Activated CD4-positive, alpha-beta T cell treated with anti-CD3 and anti-CD28 coated beads, Interleukin-10, Interleukin-2, amounts not matched to agents 100 ng/mL and 50 ng/mL, durations not matched to agents 16 hours and 8 hours (primary cell): ENCODE measurements at regions not wholly inside any gene's neighbourhood (a gene's known extent, or its start where the extent isn't known, plus 50 kb on each side); places are given as distances from the start of the nearest gene placed in this dataset.
A peak's percentile ranks its signal among the peaks of the same experiment; 100 is the strongest.
"Not testable (repeated sequence)": the region's sequence is repeated elsewhere in the genome, so short reads cannot be mapped to it uniquely, and the experiment has no call there.

Source experiments
- DNase-seq: peaks from one replicate; pipeline ENCODE4 v3.0.0-alpha.2; 2020

- not testable (repeated sequence) for DNase-seq
Measured at GRCh38 chrX:107296184-107296583, 89.8 kb downstream of the DNAAF6 start.

GRCh38 chrX:107298276-107298675 lies 91.9 kb downstream of the DNAAF6 start:
- DNase-seq, result no peak

GRCh38 chrX:107301253-107301652 lies 94.8 kb downstream of the DNAAF6 start:
- DNase-seq, result no peak

- DNase-seq, result no peak
Measured at GRCh38 chrX:107304141-107304540, 97.7 kb downstream of the DNAAF6 start.

- no peak for DNase-seq
Measured at GRCh38 chrX:107323786-107324492, 117.5 kb downstream of the DNAAF6 start.

- peak; percentile 18 for DNase-seq
Measured at GRCh38 chrX:107324493-107325310, 118.3 kb downstream of the DNAAF6 start.

GRCh38 chrX:107325467-107325866 lies 119.1 kb downstream of the DNAAF6 start:
- no peak for DNase-seq

- no peak for DNase-seq
Measured at GRCh38 chrX:107348051-107348450, 101.4 kb upstream of the FRMPD3 start.

- no peak for DNase-seq
Measured at GRCh38 chrX:107348990-107349389, 100.5 kb upstream of the FRMPD3 start.

GRCh38 chrX:107355533-107355932 lies 93.9 kb upstream of the FRMPD3 start:
- no peak for DNase-seq

GRCh38 chrX:107360788-107361360 lies 88.6 kb upstream of the FRMPD3 start:
- DNase-seq, result no peak

- DNase-seq, result not testable (repeated sequence)
Measured at GRCh38 chrX:107370185-107370584, 79.3 kb upstream of the FRMPD3 start.

- DNase-seq, result no peak
Measured at GRCh38 chrX:107374132-107374531, 75.3 kb upstream of the FRMPD3 start.

GRCh38 chrX:107374831-107375230 lies 74.6 kb upstream of the FRMPD3 start:
- DNase-seq, result no peak

- DNase-seq, result not testable (repeated sequence)
Measured at GRCh38 chrX:107376186-107376585, 73.3 kb upstream of the FRMPD3 start.

GRCh38 chrX:107384397-107385105 lies 64.9 kb upstream of the FRMPD3 start:
- no peak for DNase-seq

- DNase-seq, result no peak
Measured at GRCh38 chrX:107389726-107390125, 59.7 kb upstream of the FRMPD3 start.

- DNase-seq, result not testable (repeated sequence)
Measured at GRCh38 chrX:107393656-107394055, 55.8 kb upstream of the FRMPD3 start.

GRCh38 chrX:107396235-107396634 lies 53.2 kb upstream of the FRMPD3 start:
- DNase-seq, result no peak

GRCh38 chrX:107396783-107397182 lies 52.7 kb upstream of the FRMPD3 start:
- no peak for DNase-seq

- no peak for DNase-seq
Measured at GRCh38 chrX:107398115-107398514, 51.3 kb upstream of the FRMPD3 start.
